Tibial nerve (tissue), 4 donors: ENCODE measurements at regions not wholly inside any gene's neighbourhood (a gene's known extent, or its start where the extent isn't known, plus 50 kb on each side); places are given as distances from the start of the nearest gene placed in this dataset.
"Not testable (repeated sequence)": the region's sequence is repeated elsewhere in the genome, so short reads cannot be mapped to it uniquely, and the experiment has no call there.

Source experiments
- DNase-seq, 2 donors: peaks; one replicate each; pipeline ENCODE4 v3.0.0-alpha.2; 2019; ENCODE audit warnings: low spot score in 2 of 2
- H3K27ac ChIP-seq, 4 donors: fragments of 200-600 bp; sonication (generic) in 3 of 4; one replicate each; pipeline ENCODE4 v1.5.1; 2017 to 2019; ENCODE audit warnings: mild to moderate bottlenecking in 1 of 4
- H3K27me3 ChIP-seq, 2 donors: fragments of 200-600 bp; sonication (generic) in 1 of 2; one replicate each; pipeline versions ENCODE4 v1.5.1 to v1.6.0; 2017 to 2019
- H3K36me3 ChIP-seq, 3 donors: fragments of 200-600 bp; sonication (generic); one replicate each; pipeline ENCODE4 v1.5.1; 2018 to 2019
- H3K4me1 ChIP-seq, 4 donors: fragments of 200-600 bp; sonication (generic) in 3 of 4; one replicate each; pipeline ENCODE4 v1.5.1; 2017 to 2019
- H3K4me3 ChIP-seq, 4 donors: fragments of 200-600 bp; sonication (generic) in 3 of 4; one replicate each; pipeline ENCODE4 v1.5.1; 2017 to 2019; ENCODE audit warnings: mild to moderate bottlenecking in 1 of 4, moderate library complexity in 1 of 4
- H3K9me3 ChIP-seq, 4 donors: fragments of 200-600 bp; sonication (generic) in 3 of 4; one replicate each; pipeline ENCODE4 v1.5.1; 2017 to 2019
- CTCF ChIP-seq, 5 experiments: fragments of 200-600 bp in 3 of 5; fragments of 450-650 bp in 2 of 5; sonication (generic) in 3 of 5; IDR thresholded peaks; one replicate each; pipeline ENCODE4 v1.5.1; 2016 to 2019; ENCODE audit warnings: antibody characterized with exemption in 5 of 5, mild to moderate bottlenecking in 3 of 5, moderate library complexity in 2 of 5
- EP300 ChIP-seq, 2 donors: sonication (generic); formaldehyde crosslinking; IDR thresholded peaks; one replicate each; pipeline ENCODE4 v1.6.1; 2017; ENCODE audit warnings: antibody characterized with exemption in 2 of 2, mild to moderate bottlenecking in 1 of 2
- POLR2A ChIP-seq, 2 donors: fragments of 450-650 bp; IDR thresholded peaks; one replicate each; pipeline ENCODE4 v1.6.1; 2017; ENCODE audit warnings: antibody characterized with exemption in 2 of 2, mild to moderate bottlenecking in 2 of 2, moderate library complexity in 2 of 2
- WGBS, 2 donors: methylation state at CpG; one replicate each; pipeline ENCODE4 v1.1.5; 2018; 5-methylcytosine and 5-hydroxymethylcytosine counted together

GRCh38 chr14:103231376-103232019, 102.5 kb upstream of the EIF5 start:
- H3K27ac ChIP-seq: no peak overlapping the region
- TF ChIP-seq POLR2A (IDR thresholded peaks at IDR 0.05) (no peak), CTCF (IDR thresholded peaks at IDR 0.05) (no peak), EP300 (IDR thresholded peaks at IDR 0.05) (no peak)
- no peaks in the 10 kb centered on the region for H3K4me1 ChIP-seq
- no peak for DNase-seq
- peaks cover 0 to 13% of the 10 kb centered on the region in 2 donors for H3K27me3 ChIP-seq
- no peak overlapping the region for H3K4me3 ChIP-seq
- H3K36me3 ChIP-seq: no peaks in the 10 kb centered on the region
- 86 to 89% methylated on average over 15 to 21 of the region's 22 CpGs for WGBS, 2 donors
- no peaks in the 10 kb centered on the region for H3K9me3 ChIP-seq

GRCh38 chr14:103232031-103232808, 101.8 kb upstream of the EIF5 start:
- 79 to 81% methylated on average over 4 to 12 of the region's 13 CpGs for WGBS, 2 donors
- Histone ChIP-seq H3K27me3 (peaks cover 0 to 9% of the 10 kb centered on the region in 2 donors), H3K4me3 (no peak overlapping the region), H3K4me1 (no peaks in the 10 kb centered on the region), H3K27ac (no peak overlapping the region), H3K36me3 (no peaks in the 10 kb centered on the region), H3K9me3 (no peaks in the 10 kb centered on the region)
- TF ChIP-seq POLR2A (IDR thresholded peaks at IDR 0.05): no peak
- TF ChIP-seq EP300 (IDR thresholded peaks at IDR 0.05): no peak
- no peak for TF ChIP-seq CTCF (IDR thresholded peaks at IDR 0.05)
- DNase-seq: no peak

- peaks cover 0 to 4% of the 10 kb centered on the region in 2 donors for H3K27me3 ChIP-seq
- no peaks in the 10 kb centered on the region for H3K4me1 ChIP-seq
- no peak overlapping the region for H3K4me3 ChIP-seq
- H3K27ac ChIP-seq: no peak overlapping the region
- TF ChIP-seq EP300 (IDR thresholded peaks at IDR 0.05) (no peak), POLR2A (IDR thresholded peaks at IDR 0.05) (no peak), CTCF (IDR thresholded peaks at IDR 0.05) (no peak)
- WGBS, 2 donors: 86 to 97% methylated on average over 14 of the region's 16 CpGs
- no peaks in the 10 kb centered on the region for H3K36me3 ChIP-seq
- no peak for DNase-seq
- H3K9me3 ChIP-seq: no peaks in the 10 kb centered on the region
These were observed 101.2 kb upstream of the EIF5 start for GRCh38 chr14:103232831-103233319.

- Histone ChIP-seq H3K4me3 (no peak overlapping the region), H3K36me3 (no peaks in the 10 kb centered on the region), H3K4me1 (no peaks in the 10 kb centered on the region), H3K27ac (no peak overlapping the region), H3K27me3 (no peaks in the 10 kb centered on the region), H3K9me3 (peaks cover 0 to 3% (median 0%) of the 10 kb centered on the region in 4 donors)
- TF ChIP-seq POLR2A (IDR thresholded peaks at IDR 0.05) (no peak), EP300 (IDR thresholded peaks at IDR 0.05) (no peak), CTCF (IDR thresholded peaks at IDR 0.05) (no peak)
- DNase-seq: no peak
- 90 to 95% methylated on average over 3 of the region's 3 CpGs for WGBS, 2 donors
These were observed 100.7 kb upstream of the EIF5 start for GRCh38 chr14:103233328-103233727.

GRCh38 chr14:103234826-103235225, 99.2 kb upstream of the EIF5 start:
- not testable (repeated sequence) for H3K27ac ChIP-seq, H3K4me3 ChIP-seq, DNase-seq, H3K36me3 ChIP-seq, H3K4me1 ChIP-seq, H3K27me3 ChIP-seq
- H3K9me3 ChIP-seq: peaks cover 0 to 18% (median 0%) of the 10 kb centered on the region in 4 donors
- WGBS, 2 donors: 30 to 32% methylated on average over 9 of the region's 9 CpGs

- H3K36me3 ChIP-seq, H3K4me1 ChIP-seq, H3K27ac ChIP-seq, H3K4me3 ChIP-seq, H3K27me3 ChIP-seq, DNase-seq: not testable (repeated sequence)
- WGBS, 2 donors: 36 to 41% methylated on average over 5 of the region's 5 CpGs
- H3K9me3 ChIP-seq: peaks cover 0 to 23% (median 0%) of the 10 kb centered on the region in 4 donors
These were observed 98.5 kb upstream of the EIF5 start for GRCh38 chr14:103235506-103235905.
